SU-DHL-6 (cell line): ENCODE measurements at regions not wholly inside any gene's neighbourhood (a gene's known extent, or its start where the extent isn't known, plus 50 kb on each side); places are given as distances from the start of the nearest gene placed in this dataset.

ENCODE experiments used
- H2AFZ ChIP-seq: fragments of 200-600 bp; sonication (generic); 2 replicates; pipeline ENCODE4 v1.6.1; 2014; ENCODE audit warnings: low read depth, mild to moderate bottlenecking, moderate library complexity, mixed read lengths, antibody characterized with exemption, low read length; ENCODE audit not compliant: severe bottlenecking
- H3F3A ChIP-seq: fragments of 200-600 bp; shearing (Covaris generic); 2 replicates; pipeline ENCODE4 v1.6.0; 2016; ENCODE audit warnings: antibody characterized with exemption, mild to moderate bottlenecking; ENCODE audit not compliant: insufficient read depth
- H3K27ac ChIP-seq: fragments of 200-600 bp; sonication (generic); 2 replicates; pipeline ENCODE4 v1.5.1; 2016; ENCODE audit warnings: low read depth, mild to moderate bottlenecking, low read length, moderate library complexity, mixed read lengths
- H3K27me3 ChIP-seq: fragments of 200-600 bp; sonication (generic), shearing (Covaris generic); 2 replicates; pipeline ENCODE4 v1.6.0; 2014; ENCODE audit warnings: mild to moderate bottlenecking, low read length
- H3K36me3 ChIP-seq: fragments of 200-600 bp; sonication (generic); 2 replicates; pipeline ENCODE4 v1.6.1; 2014; ENCODE audit warnings: mild to moderate bottlenecking, low read length, mixed read lengths
- H3K4me2 ChIP-seq: fragments of 300-600, 200-600 bp; shearing (Covaris generic), sonication (generic); 2 replicates; pipeline ENCODE4 v1.6.0; 2014; ENCODE audit warnings: low read length, low read depth, mild to moderate bottlenecking; ENCODE audit not compliant: poor library complexity, severe bottlenecking
- H3K4me3 ChIP-seq: fragments of 200-600 bp; sonication (generic); 2 replicates; pipeline ENCODE4 v1.5.1; 2014; ENCODE audit warnings: antibody characterized with exemption, low read length, mild to moderate bottlenecking, mixed read lengths; ENCODE audit not compliant: insufficient read depth, poor library complexity, severe bottlenecking
- H3K79me2 ChIP-seq: fragments of 200-600 bp; sonication (generic); 2 replicates; pipeline ENCODE4 v1.6.1; 2014; ENCODE audit warnings: mild to moderate bottlenecking, low read length, moderate library complexity; ENCODE audit not compliant: insufficient read depth
- H3K9ac ChIP-seq: fragments of 200-600 bp; sonication (generic); 2 replicates; pipeline ENCODE4 v1.7.0; 2014; ENCODE audit warnings: mild to moderate bottlenecking, low read length
- H3K9me2 ChIP-seq: fragments of 200-600 bp; sonication (generic); replicated peaks from 2 replicates; pipeline ENCODE4 v1.6.1; 2014; ENCODE audit warnings: low read length; ENCODE audit not compliant: insufficient read depth
- H3K9me3 ChIP-seq: fragments of 200-600 bp; sonication (generic); 2 replicates; pipeline ENCODE4 v1.6.1; 2014; ENCODE audit warnings: low read length, mixed read lengths; ENCODE audit not compliant: insufficient read depth
- H4K20me1 ChIP-seq: fragments of 200-600 bp; sonication (generic); 2 replicates; pipeline ENCODE4 v1.6.1; 2014; ENCODE audit warnings: low read depth, mild to moderate bottlenecking, antibody characterized with exemption, low read length, moderate library complexity, mixed read lengths
- EZH2phosphoT487 ChIP-seq: fragments of 200-600 bp; sonication (generic), shearing (Covaris generic); conservative IDR thresholded peaks from 2 replicates; pipeline ENCODE4 v1.6.1; 2018; ENCODE audit warnings: mild to moderate bottlenecking, antibody characterized with exemption, low read length, moderate library complexity, mixed read lengths
- TF ChIP-seq, protein P1 (sequence below): fragments of 200-600 bp; sonication (generic); IDR thresholded peaks from one replicate; pipeline ENCODE4 v1.5.1; 2017; ENCODE audit warnings: antibody characterized with exemption, mild to moderate bottlenecking, low read length, moderate library complexity; ENCODE audit not compliant: insufficient read depth, poor library complexity, severe bottlenecking

DNA sequence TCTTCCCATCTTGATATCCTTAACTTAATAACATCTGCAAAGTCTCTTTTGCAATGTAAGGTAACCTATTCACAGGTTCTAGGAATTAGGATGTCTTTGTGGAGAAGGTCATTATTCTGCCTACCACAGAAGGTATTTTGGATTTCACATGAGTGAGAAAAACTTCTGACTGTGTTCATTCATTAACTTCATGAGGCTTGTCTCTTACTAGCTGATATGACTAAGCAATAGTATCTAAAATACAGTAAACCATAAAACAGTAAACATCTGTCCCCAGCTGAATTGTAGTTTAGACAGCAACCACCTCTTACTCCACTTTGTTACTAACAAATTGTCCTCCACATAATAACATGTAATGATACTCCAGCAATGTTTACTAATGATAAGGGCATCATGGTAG lies 198.1 kb downstream of the SEC23A start:
- no peak overlapping the region for H3K4me2 ChIP-seq
- no peak overlapping the region for H3K9ac ChIP-seq
- no peak overlapping the region for H3K27ac ChIP-seq
- H3K9me2 ChIP-seq: no peaks in the 10 kb centered on the region
- TF ChIP-seq, protein P1, sequence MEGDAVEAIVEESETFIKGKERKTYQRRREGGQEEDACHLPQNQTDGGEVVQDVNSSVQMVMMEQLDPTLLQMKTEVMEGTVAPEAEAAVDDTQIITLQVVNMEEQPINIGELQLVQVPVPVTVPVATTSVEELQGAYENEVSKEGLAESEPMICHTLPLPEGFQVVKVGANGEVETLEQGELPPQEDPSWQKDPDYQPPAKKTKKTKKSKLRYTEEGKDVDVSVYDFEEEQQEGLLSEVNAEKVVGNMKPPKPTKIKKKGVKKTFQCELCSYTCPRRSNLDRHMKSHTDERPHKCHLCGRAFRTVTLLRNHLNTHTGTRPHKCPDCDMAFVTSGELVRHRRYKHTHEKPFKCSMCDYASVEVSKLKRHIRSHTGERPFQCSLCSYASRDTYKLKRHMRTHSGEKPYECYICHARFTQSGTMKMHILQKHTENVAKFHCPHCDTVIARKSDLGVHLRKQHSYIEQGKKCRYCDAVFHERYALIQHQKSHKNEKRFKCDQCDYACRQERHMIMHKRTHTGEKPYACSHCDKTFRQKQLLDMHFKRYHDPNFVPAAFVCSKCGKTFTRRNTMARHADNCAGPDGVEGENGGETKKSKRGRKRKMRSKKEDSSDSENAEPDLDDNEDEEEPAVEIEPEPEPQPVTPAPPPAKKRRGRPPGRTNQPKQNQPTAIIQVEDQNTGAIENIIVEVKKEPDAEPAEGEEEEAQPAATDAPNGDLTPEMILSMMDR: no peak
- no peak for TF ChIP-seq EZH2phosphoT487
- no peaks in the 10 kb centered on the region for H3K9me3 ChIP-seq
- no peaks in the 10 kb centered on the region for H3K27me3 ChIP-seq
- H2AFZ ChIP-seq: no peak overlapping the region
- H4K20me1 ChIP-seq: no peaks in the 10 kb centered on the region
- H3K36me3 ChIP-seq: no peaks in the 10 kb centered on the region
- H3F3A ChIP-seq: no peaks in the 10 kb centered on the region
- no peaks in the 10 kb centered on the region for H3K79me2 ChIP-seq
- no peak overlapping the region for H3K4me3 ChIP-seq

DNA sequence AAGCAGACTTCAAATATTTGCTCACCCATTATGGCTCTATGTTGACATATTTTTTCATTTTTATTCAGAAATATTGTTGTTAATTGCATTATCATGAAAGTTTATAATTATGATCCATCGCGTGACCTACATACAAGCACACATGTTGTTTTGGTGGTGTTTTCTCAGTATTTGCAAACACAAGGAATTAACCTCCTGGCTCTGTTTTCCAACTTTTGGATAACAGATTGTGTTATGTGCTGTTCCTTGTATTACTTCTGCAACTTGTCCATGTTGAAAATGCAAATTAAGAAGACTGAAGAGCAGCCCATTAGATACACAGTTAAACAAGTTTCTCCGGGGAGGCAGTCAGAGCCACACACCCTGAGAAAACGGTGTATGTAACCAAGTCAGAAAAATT lies 201.2 kb downstream of the SEC23A start:
- Histone ChIP-seq H3K36me3 (no peaks in the 10 kb centered on the region), H4K20me1 (no peaks in the 10 kb centered on the region), H3K27me3 (no peaks in the 10 kb centered on the region), H3K9me3 (no peaks in the 10 kb centered on the region), H3K9ac (no peak overlapping the region), H3K79me2 (no peaks in the 10 kb centered on the region), H3K4me2 (no peak overlapping the region), H3F3A (no peaks in the 10 kb centered on the region), H3K4me3 (no peak overlapping the region), H3K9me2 (no peaks in the 10 kb centered on the region), H2AFZ (no peak overlapping the region), H3K27ac (no peak overlapping the region)
- TF ChIP-seq, protein P1: no peak
- no peak for TF ChIP-seq EZH2phosphoT487

DNA sequence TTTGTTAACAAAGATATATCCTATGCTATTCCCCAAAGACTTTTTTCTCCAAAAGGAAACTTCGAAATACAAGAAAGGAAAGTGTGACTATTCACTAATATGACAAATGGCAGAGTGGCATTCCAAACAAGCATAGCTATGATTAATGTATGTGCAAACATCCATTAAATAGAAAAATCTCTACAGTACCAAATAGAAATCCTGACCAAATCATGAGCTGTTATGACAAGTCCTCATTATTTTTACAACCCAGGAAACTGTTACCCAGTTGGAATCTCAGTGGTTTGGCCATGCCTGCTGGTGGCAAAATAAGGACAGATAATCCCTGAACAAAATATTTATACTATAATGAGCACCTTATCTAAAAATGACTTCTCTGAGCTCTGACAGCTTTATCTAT lies 202.1 kb downstream of the SEC23A start:
- Histone ChIP-seq H3K9me2 (no peaks in the 10 kb centered on the region), H3K36me3 (no peaks in the 10 kb centered on the region), H3F3A (no peaks in the 10 kb centered on the region), H3K4me2 (no peak overlapping the region), H3K27me3 (no peaks in the 10 kb centered on the region), H3K4me3 (no peak overlapping the region), H3K9ac (no peak overlapping the region), H3K79me2 (no peaks in the 10 kb centered on the region), H2AFZ (no peak overlapping the region), H3K9me3 (no peaks in the 10 kb centered on the region), H3K27ac (no peak overlapping the region), H4K20me1 (no peaks in the 10 kb centered on the region)
- TF ChIP-seq, protein P1: no peak
- TF ChIP-seq EZH2phosphoT487: no peak

DNA sequence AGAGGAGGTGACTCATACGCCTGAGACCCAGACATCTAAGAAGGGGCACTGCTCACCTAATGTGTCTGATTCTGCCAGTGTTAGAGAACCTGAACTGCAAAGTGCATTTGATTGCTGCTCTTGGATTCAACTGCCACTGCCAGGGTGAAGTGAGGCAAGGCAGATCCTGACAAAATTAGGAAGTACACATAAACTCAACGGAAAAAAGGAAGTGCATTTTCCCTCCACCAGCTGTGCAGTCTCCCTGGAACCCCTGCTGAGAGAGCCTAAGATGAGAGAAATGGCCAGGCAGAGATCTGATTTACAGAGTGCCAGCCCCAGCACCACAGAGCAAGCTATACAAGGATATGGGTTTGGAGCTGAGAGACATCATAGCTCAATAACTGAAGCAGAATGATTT lies 215.3 kb downstream of the SEC23A start:
- no peaks in the 10 kb centered on the region for H4K20me1 ChIP-seq
- H3K9ac ChIP-seq: no peak overlapping the region
- no peak overlapping the region for H3K27ac ChIP-seq
- no peak overlapping the region for H3K4me3 ChIP-seq
- no peaks in the 10 kb centered on the region for H3F3A ChIP-seq
- H3K79me2 ChIP-seq: no peaks in the 10 kb centered on the region
- no peaks in the 10 kb centered on the region for H3K36me3 ChIP-seq
- H3K27me3 ChIP-seq: no peaks in the 10 kb centered on the region
- H3K9me3 ChIP-seq: no peaks in the 10 kb centered on the region
- TF ChIP-seq, protein P1: no peak
- no peak for TF ChIP-seq EZH2phosphoT487
- H3K9me2 ChIP-seq: no peaks in the 10 kb centered on the region; the same call in 1 of the 2 replicates
- H3K4me2 ChIP-seq: no peak overlapping the region
- H2AFZ ChIP-seq: no peak overlapping the region
